Spleen (tissue), 11 donors: ENCODE measurements at regions not wholly inside any gene's neighbourhood (a gene's known extent, or its start where the extent isn't known, plus 50 kb on each side); places are given as distances from the start of the nearest gene placed in this dataset.

ENCODE experiments used
- DNase-seq: peaks from one replicate; pipeline ENCODE4 v3.0.0-alpha.2; 2020
- H3K27ac ChIP-seq, 8 donors: fragments of 200-600 bp; sonication (generic) in 7 of 8; 1 replicate in 4 of 8; 2 replicates in 4 of 8; pipeline versions ENCODE4 v1.5.0 to v1.8.0; 2016 to 2021; ENCODE audit warnings: inconsistent platforms in 4 of 8, mild to moderate bottlenecking in 4 of 8, moderate library complexity in 1 of 8
- H3K27me3 ChIP-seq, 7 donors: fragments of 200-600 bp; sonication (generic) in 6 of 7; replicated peaks in 1 of 7; 1 replicate in 4 of 7; 2 replicates in 3 of 7; pipeline versions ENCODE4 v1.5.0 to v1.8.0; 2016 to 2021; ENCODE audit warnings: inconsistent platforms in 3 of 7, mild to moderate bottlenecking in 1 of 7
- H3K36me3 ChIP-seq, 6 donors: fragments of 200-600 bp; sonication (generic) in 5 of 6; 1 replicate in 4 of 6; 2 replicates in 2 of 6; pipeline versions ENCODE4 v1.5.0 to v1.8.0; 2016 to 2021; ENCODE audit warnings: inconsistent platforms in 2 of 6
- H3K4me1 ChIP-seq, 6 donors: fragments of 200-600 bp; sonication (generic) in 5 of 6; 1 replicate in 3 of 6; 2 replicates in 3 of 6; pipeline versions ENCODE4 v1.5.0 to v1.8.0; 2016 to 2021; ENCODE audit warnings: inconsistent platforms in 3 of 6
- H3K4me3 ChIP-seq, 8 donors: fragments of 200-600 bp; sonication (generic) in 7 of 8; 1 replicate in 4 of 8; 2 replicates in 4 of 8; pipeline versions ENCODE4 v1.5.0 to v1.8.0; 2016 to 2021; ENCODE audit warnings: inconsistent platforms in 4 of 8, mild to moderate bottlenecking in 4 of 8, moderate library complexity in 2 of 8
- H3K9me3 ChIP-seq, 8 donors: fragments of 200-600 bp; sonication (generic) in 7 of 8; 1 replicate in 4 of 8; 2 replicates in 4 of 8; pipeline versions ENCODE4 v1.5.0 to v1.8.0; 2016 to 2021; ENCODE audit warnings: inconsistent platforms in 4 of 8
- CTCF ChIP-seq, 11 experiments: fragments of 200-600 bp in 7 of 11; fragments of 450-650 bp in 4 of 11; sonication (generic) in 4 of 11; IDR thresholded peaks in 8 of 11; conservative IDR thresholded peaks in 3 of 11; 1 replicate in 7 of 11; 2 replicates in 4 of 11; pipeline versions ENCODE4 v1.4.0 to v1.8.0; 2016 to 2021; ENCODE audit warnings: antibody characterized with exemption in 11 of 11, inconsistent platforms in 4 of 11, mild to moderate bottlenecking in 1 of 11
- POLR2A ChIP-seq, 3 donors: fragments of 450-650 bp; IDR thresholded peaks; one replicate each; pipeline ENCODE4 v1.5.1; 2017; ENCODE audit warnings: antibody characterized with exemption in 3 of 3, mild to moderate bottlenecking in 1 of 3
- POLR2AphosphoS5 ChIP-seq, 3 donors: sonication (generic); formaldehyde crosslinking; IDR thresholded peaks; one replicate each; pipeline ENCODE4 v1.5.1; 2017; ENCODE audit warnings: antibody characterized with exemption in 3 of 3
- WGBS, 5 donors: extraction: QIAGEN DNeasy Blood & Tissue Kit in 3 of 5; methylation state at CpG; one replicate each; pipeline versions ENCODE4 v1.1.5 to v1.1.7; 2013 to 2018; 5-methylcytosine and 5-hydroxymethylcytosine counted together
- intact Hi-C: fragments of 100-400 bp; cut with DNase I; formaldehyde crosslinking; loops from one replicate; pipeline ENCODE4 v1.15.0; 2023; ENCODE audit warnings: low total_unique reads
- donor health status: healthy with polysubstance abuse.
- donor health status: DM: no; HTN: no; CAD: no; lungs with moderate emphysema.
- donor health status: DM: no; HTN: no; CAD: no.
- donor health status: Bipolar disorder and iron deficiency.
- donor health status: healthy.
- donor health status: DM: no; HTN: no; CAD: no.
- donor health status: DM: yes; HTN: yes; CAD: no.

- no peak for DNase-seq
- intact Hi-C loops: no loop called here
- 88 to 100% (median 92%) methylated on average over 2 of the region's 2 CpGs for WGBS, 5 donors
- H3K9me3 ChIP-seq: peaks cover 0 to 6% (median 0%) of the 10 kb centered on the region in 8 donors
- no peak for TF ChIP-seq POLR2A (IDR thresholded peaks at IDR 0.05)
- no peak for TF ChIP-seq POLR2AphosphoS5 (IDR thresholded peaks at IDR 0.05)
- TF ChIP-seq CTCF (IDR thresholded peaks at IDR 0.05 in 8 of 11, conservative IDR thresholded peaks at IDR 0.05 in 3 of 11): no peak
- peaks cover 0 to 23% (median 0%) of the 10 kb centered on the region in 6 donors for H3K4me1 ChIP-seq
- H3K27ac ChIP-seq: no peak overlapping the region
- no peaks in the 10 kb centered on the region for H3K36me3 ChIP-seq
- H3K4me3 ChIP-seq: no peak overlapping the region
- peaks cover 0 to 28% (median 5%) of the 10 kb centered on the region in 7 donors for H3K27me3 ChIP-seq
Observed at GRCh38 chr6:1551249-1551648, 58.5 kb upstream of the FOXC1 start.

GRCh38 chr6:1552296-1552761 is 57.4 kb upstream of the FOXC1 start:
- DNase-seq: no peak
- 57 to 72% (median 68%) methylated on average over 4 of the region's 4 CpGs for WGBS, 5 donors
- Histone ChIP-seq H3K4me1 (peaks cover 0 to 23% (median 0%) of the 10 kb centered on the region in 6 donors), H3K27ac (no peak overlapping the region), H3K9me3 (peaks cover 0 to 6% (median 0%) of the 10 kb centered on the region in 8 donors), H3K36me3 (no peaks in the 10 kb centered on the region), H3K27me3 (peaks cover 0 to 36% (median 5%) of the 10 kb centered on the region in 7 donors), H3K4me3 (no peak overlapping the region)
- intact Hi-C loops: no loop called here
- TF ChIP-seq CTCF (IDR thresholded peaks at IDR 0.05 in 8 of 11, conservative IDR thresholded peaks at IDR 0.05 in 3 of 11): peak in 4 of 11 experiments; percentile 6 to 30 (median 18)
- no peak for TF ChIP-seq POLR2A (IDR thresholded peaks at IDR 0.05)
- TF ChIP-seq POLR2AphosphoS5 (IDR thresholded peaks at IDR 0.05): no peak

GRCh38 chr6:1553562-1554083 is 56.1 kb upstream of the FOXC1 start:
- peaks cover 0 to 6% (median 0%) of the 10 kb centered on the region in 8 donors for H3K9me3 ChIP-seq
- 80 to 92% (median 86%) methylated on average over 9 of the region's 9 CpGs for WGBS, 5 donors
- H3K36me3 ChIP-seq: no peaks in the 10 kb centered on the region
- no peak for DNase-seq
- H3K27ac ChIP-seq: no peak overlapping the region
- H3K4me3 ChIP-seq: peak overlapping the region in 1 of 8 donors; percentile 54
- H3K4me1 ChIP-seq: peaks cover 0 to 23% (median 0%) of the 10 kb centered on the region in 6 donors
- intact Hi-C loops: no loop called here
- TF ChIP-seq POLR2A (IDR thresholded peaks at IDR 0.05): no peak
- TF ChIP-seq CTCF (IDR thresholded peaks at IDR 0.05 in 8 of 11, conservative IDR thresholded peaks at IDR 0.05 in 3 of 11): no peak
- no peak for TF ChIP-seq POLR2AphosphoS5 (IDR thresholded peaks at IDR 0.05)
- peaks cover 0 to 36% (median 5%) of the 10 kb centered on the region in 7 donors for H3K27me3 ChIP-seq

GRCh38 chr6:1554141-1554475 is 55.6 kb upstream of the FOXC1 start:
- WGBS, 5 donors: 37 to 76% (median 63%) methylated on average over 8 of the region's 8 CpGs
- DNase-seq: no peak
- H3K4me1 ChIP-seq: peaks cover 0 to 23% (median 0%) of the 10 kb centered on the region in 6 donors
- H3K4me3 ChIP-seq: peak overlapping the region in 4 of 8 donors; percentile 34 to 73 (median 48)
- peaks cover 0 to 6% (median 0%) of the 10 kb centered on the region in 8 donors for H3K9me3 ChIP-seq
- intact Hi-C loops: no loop called here
- peak overlapping the region in 4 of 8 donors; percentile 66 to 79 (median 78) for H3K27ac ChIP-seq
- no peak for TF ChIP-seq POLR2A (IDR thresholded peaks at IDR 0.05)
- no peak for TF ChIP-seq CTCF (IDR thresholded peaks at IDR 0.05 in 8 of 11, conservative IDR thresholded peaks at IDR 0.05 in 3 of 11)
- TF ChIP-seq POLR2AphosphoS5 (IDR thresholded peaks at IDR 0.05): no peak
- peaks cover 0 to 36% (median 5%) of the 10 kb centered on the region in 7 donors for H3K27me3 ChIP-seq
- H3K36me3 ChIP-seq: no peaks in the 10 kb centered on the region
